ENCODE measurements at regions not wholly inside any gene's neighbourhood (a gene's known extent, or its start where the extent isn't known, plus 50 kb on each side); places are given as distances from the start of the nearest gene placed in this dataset.

DNA sequence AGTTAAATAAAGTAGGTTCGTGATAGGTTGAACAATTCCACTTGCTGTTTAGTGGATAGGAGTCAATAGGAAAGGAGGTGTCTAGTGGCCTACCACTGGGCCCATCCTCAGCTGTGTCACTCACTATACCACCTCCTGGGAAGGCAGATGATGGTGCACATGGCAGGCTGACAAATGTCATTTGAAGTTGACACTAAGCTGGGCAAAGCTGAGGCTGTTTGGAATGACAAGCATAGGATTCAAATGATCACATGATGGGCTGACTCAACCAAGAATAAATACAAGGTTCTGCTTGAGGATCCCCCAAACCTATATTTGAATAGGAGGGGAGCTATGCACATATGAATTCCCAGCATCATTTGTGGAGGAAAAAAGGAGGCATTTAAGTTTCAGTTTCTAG is 489.8 kb downstream of the RPS24 start:
- TF ChIP-seq, protein P1, sequence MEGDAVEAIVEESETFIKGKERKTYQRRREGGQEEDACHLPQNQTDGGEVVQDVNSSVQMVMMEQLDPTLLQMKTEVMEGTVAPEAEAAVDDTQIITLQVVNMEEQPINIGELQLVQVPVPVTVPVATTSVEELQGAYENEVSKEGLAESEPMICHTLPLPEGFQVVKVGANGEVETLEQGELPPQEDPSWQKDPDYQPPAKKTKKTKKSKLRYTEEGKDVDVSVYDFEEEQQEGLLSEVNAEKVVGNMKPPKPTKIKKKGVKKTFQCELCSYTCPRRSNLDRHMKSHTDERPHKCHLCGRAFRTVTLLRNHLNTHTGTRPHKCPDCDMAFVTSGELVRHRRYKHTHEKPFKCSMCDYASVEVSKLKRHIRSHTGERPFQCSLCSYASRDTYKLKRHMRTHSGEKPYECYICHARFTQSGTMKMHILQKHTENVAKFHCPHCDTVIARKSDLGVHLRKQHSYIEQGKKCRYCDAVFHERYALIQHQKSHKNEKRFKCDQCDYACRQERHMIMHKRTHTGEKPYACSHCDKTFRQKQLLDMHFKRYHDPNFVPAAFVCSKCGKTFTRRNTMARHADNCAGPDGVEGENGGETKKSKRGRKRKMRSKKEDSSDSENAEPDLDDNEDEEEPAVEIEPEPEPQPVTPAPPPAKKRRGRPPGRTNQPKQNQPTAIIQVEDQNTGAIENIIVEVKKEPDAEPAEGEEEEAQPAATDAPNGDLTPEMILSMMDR (IDR thresholded peaks at IDR 0.05), result no peak
- no peak for TF ChIP-seq ZFX (IDR thresholded peaks at IDR 0.05; ENCODE audit: borderline replicate concordance)

Data from 22Rv1 (cell line).